Skeletal muscle cell (primary cell): ENCODE measurements at regions not wholly inside any gene's neighbourhood (a gene's known extent, or its start where the extent isn't known, plus 50 kb on each side); places are given as distances from the start of the nearest gene placed in this dataset.
A peak's percentile ranks its signal among the peaks of the same experiment; 100 is the strongest.

Experiments used
- DNase-seq: peaks from one replicate; pipeline ENCODE4 v3.0.0-alpha.2; 2010; ENCODE audit warnings: low read depth
- H3K4me3 ChIP-seq: 2 replicates; pipeline ENCODE4 v1.5.1; 2011; ENCODE audit warnings: low read depth, mild to moderate bottlenecking, control low read depth, low read length, moderate library complexity

- no peak for DNase-seq
- no peak overlapping the region for H3K4me3 ChIP-seq
These were observed 633.7 kb downstream of the ZIC1 start for GRCh38 chr3:148042663-148043445.

DNA sequence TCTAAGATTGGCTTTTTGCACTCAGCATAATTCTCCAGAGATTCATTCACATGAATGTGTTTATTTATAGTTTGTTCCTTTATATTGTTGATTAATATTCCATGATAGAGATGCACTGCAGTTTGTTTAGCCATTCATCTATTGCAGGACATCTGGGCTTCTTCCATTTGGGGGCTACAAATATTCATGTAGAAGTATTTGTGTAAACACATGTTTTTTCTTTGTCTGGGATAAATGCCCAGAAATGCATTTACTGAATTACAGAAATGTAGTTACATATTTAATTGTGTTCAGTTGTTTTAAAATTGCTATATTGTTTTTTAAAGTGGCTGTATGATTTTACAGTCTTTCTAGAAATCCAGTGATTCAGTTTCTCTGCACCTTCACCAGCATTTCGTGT, 635.0 kb downstream of the ZIC1 start:
- DNase-seq, result no peak
- no peak overlapping the region for H3K4me3 ChIP-seq

DNA sequence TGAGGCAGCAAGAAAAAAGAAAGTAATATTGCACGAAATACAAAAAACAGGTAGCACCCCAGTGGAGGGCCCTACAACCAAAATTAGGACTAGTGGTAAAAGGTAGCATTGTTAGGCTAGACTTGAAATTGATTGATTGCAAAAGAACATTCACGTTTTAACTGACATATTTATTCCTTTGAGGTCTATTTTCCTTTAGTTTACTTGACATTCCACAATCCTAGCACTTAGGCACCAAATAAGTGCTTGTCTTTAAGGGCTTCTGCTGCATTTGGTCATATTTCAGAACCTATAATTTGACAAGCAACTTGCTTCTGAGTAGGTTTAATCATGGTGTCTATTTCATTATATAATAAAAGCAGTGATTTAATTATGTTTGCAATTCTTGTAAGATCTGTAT, 642.7 kb upstream of the AGTR1 start:
- DNase-seq, result no peak
- H3K4me3 ChIP-seq, result no peak overlapping the region

DNA sequence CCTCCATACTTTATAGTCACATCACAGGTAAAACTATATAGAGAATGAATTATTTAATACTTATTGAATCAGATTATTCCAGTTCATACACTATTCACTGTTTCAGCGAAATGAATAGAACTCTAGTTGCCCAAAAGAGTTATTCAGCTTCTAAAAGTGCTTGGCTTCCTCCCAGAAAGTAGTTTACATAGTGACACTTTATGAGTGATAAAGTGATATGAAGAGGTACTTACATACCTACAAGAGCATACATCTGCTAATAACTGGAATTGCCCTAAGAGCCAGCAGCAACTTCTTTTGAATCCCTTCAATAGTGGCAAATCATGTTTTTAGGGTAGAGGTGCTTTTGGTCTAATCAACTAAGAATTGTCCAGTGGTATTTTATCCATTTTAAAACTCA, 635.1 kb upstream of the AGTR1 start:
- DNase-seq, result no peak
- no peak overlapping the region for H3K4me3 ChIP-seq

GRCh38 chr3:148066802-148067201, 630.9 kb upstream of the AGTR1 start:
- no peak for DNase-seq
- H3K4me3 ChIP-seq, result no peak overlapping the region

GRCh38 chr3:148068466-148068865, 629.2 kb upstream of the AGTR1 start:
- DNase-seq, result no peak
- H3K4me3 ChIP-seq, result no peak overlapping the region

DNA sequence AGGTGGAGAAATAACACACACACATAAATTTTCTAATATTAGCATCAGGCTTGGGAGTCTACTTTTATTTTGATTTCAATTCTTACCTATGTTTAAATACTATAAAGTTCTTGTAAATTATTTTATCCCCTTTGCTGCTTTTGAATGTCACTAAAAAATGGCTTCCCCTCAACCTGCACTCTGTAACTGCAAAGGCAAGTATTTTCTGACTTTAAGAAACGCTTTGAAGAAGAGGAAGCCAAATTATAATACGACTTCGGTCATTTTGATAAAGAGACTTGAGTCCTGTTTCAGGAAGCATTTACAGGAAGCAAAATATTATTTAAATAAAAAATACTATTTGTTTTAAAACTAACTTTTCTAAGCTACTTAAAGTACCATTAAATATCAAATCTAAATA, 627.7 kb upstream of the AGTR1 start:
- no peak for DNase-seq
- no peak overlapping the region for H3K4me3 ChIP-seq

DNA sequence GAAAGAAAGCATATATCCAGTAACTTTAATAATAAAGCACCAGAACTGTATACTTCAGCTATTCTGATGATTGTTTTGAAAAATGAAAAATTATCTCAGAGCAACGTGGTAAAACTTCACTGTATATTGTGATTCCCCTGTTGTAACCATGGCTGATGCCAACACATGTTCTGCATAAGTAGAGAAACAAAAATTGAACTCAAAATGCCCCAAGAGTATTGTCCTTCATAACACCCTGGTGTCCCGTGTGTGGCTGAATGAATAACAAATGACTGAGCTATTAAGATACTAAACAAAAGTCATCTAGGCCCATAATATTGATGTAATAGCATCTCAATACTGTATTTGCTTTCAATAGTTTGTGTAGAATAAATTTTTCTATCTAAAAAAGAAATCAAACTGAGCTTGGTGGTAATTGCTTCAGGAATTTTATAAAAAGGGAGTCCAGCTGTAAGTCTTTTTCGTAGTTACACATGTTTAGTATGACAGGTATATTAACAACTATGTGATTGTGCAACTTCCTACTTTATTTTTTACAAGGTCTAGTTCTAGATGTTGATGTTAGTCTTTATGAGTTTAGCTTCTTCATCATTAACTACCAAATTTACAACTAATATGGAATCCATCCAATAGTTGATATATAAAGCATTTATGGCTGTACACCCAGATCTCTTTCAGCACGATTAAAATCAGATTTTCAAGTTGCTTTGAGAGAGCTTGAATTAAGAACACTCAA, 623.8 kb upstream of the AGTR1 start:
- no peak overlapping the region for H3K4me3 ChIP-seq

GRCh38 chr3:148074946-148075345, 622.8 kb upstream of the AGTR1 start:
- no peak overlapping the region for H3K4me3 ChIP-seq
- DNase-seq, result no peak

More for the DNA sequence above, 623.8 kb upstream of the AGTR1 start:
- no peak for DNase-seq

DNA sequence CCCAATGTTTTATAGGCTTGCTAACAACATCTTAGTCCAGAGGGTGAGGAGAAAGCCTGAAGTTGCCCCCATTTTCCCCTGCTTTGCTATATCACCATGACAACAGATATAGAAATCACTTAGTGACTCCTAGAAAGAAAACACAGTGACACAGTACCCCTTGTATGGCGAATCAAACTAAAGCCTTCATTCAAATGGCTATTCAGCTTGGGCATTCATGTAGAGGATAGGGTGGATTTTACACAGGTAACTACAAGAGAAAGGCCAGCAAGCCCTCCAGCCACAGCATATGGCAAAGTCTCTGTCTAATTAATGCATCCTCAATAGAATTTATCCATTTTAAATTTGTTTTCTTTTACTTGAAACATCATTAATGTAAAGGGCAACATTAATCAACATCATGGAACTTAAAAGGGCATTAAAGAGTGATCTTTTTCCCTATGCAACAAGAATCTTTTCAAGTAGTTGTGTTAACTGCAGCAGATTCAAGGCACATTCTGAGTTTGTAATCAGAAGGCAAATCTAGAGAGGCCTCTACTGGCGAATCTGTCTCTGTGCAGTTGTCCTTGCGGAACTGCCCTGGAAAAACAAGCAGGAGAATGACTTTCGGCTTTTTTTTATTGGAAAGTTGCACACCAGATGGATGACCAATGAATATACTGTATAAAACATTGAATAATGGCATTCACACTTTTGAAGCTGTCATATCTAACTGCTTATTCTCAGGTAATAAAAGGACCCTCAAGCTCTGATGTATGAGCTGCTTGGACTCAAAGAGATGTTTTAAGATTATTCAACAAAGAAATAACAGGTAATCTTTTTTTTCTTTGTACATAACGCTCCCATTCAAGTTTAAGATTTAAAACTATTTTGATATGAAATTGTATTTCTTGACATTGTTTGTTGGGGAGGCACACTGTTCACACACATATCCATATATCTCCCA, 621.7 kb upstream of the AGTR1 start:
- peak; percentile 27 for DNase-seq
- no peak overlapping the region for H3K4me3 ChIP-seq

GRCh38 chr3:148077318-148077923, 620.3 kb upstream of the AGTR1 start:
- DNase-seq, result no peak

DNA sequence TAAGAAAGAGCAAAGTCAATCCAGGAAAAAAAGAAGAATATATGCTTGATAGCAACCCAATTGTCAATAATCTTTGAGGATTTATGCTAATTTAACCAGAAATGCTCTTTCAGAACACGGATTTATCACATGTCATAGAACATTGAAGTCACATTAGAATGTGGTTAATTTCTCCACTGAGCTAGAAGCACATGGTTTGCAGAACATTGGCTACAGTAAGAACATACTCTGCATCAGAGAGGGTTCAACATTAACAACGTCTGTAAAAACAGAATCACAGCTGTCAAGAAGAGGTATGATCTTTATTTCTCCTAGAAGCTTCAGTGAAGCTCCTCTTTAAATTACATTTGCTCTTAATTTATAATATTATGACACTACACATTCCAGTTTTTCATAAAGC, 619.7 kb upstream of the AGTR1 start:
- no peak overlapping the region for H3K4me3 ChIP-seq
- DNase-seq, result no peak

More at GRCh38 chr3:148077318-148077923, 620.3 kb upstream of the AGTR1 start:
- H3K4me3 ChIP-seq, result no peak overlapping the region

- DNase-seq, result no peak
- H3K4me3 ChIP-seq, result no peak overlapping the region
These were observed 619.0 kb upstream of the AGTR1 start for GRCh38 chr3:148078658-148079057.

DNA sequence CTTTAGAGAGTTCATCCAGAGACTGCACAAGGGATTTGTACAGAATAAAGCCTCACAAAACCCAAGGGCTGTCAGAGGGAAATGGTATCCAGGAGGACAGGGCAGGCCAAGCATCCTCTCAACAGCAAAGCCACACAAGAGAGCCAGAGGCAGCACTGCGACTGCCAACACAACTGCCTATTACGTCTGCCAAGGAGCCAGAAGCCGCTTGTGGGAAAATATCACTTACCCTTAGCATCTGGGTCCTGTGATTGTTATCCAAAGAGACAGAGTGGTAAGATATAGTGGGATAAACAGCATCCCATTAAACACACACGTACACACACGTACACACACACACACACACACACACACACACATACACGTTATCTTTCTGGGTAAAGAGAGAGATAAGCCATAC, 618.3 kb upstream of the AGTR1 start:
- DNase-seq, result no peak
- H3K4me3 ChIP-seq, result no peak overlapping the region

DNA sequence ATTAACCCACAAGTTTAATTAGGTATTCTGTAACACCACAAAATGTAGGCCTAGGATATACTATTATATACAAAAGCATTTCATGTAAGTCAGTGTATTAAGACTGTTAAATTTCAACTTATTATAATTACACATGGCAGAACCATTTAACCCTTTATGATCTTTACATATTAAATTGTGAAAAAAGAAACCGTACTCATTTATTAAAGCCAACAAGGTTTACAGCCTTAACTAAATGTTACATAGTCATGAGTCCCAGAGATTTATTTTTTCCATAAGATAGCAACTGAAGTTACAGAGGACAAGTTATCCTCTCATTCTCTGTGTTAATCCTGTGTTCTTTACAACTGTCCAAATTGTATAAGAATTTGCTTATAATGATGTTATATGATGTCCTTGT, 615.8 kb upstream of the AGTR1 start:
- no peak overlapping the region for H3K4me3 ChIP-seq
- no peak for DNase-seq

GRCh38 chr3:148082506-148083280, 615.0 kb upstream of the AGTR1 start:
- H3K4me3 ChIP-seq, result no peak overlapping the region
- DNase-seq, result no peak

DNA sequence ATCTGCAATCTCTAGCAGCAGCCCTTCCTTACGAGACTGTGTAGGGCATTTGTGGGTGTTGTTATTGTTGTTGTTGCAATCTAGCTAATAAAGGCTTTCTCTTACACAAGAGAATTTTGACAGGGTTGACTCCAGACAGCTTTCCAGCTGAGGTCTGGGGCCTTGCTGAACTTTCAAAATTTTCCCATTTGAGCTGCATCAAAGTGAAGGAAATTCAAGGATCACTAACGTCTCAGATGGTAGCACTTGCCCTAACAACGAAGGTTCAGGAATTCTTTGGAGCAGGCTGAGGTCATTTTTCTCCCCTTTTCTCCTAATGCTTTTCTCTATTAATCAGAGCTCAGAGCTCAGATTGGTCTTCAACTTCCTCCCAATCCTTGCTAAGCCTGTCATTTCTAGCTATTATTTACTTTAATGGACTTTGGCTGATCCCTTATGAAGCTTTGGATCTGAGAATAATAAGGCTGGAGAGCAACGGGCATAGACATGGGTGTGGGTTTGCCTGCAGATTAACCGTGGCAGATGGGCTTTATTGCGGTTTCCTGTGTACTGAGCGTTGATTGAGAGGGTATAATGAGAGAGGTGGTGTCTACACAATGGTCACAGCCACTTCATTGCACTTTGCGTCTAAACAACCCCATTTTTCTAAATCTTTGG, 614.0 kb upstream of the AGTR1 start:
- no peak overlapping the region for H3K4me3 ChIP-seq
- no peak for DNase-seq

DNA sequence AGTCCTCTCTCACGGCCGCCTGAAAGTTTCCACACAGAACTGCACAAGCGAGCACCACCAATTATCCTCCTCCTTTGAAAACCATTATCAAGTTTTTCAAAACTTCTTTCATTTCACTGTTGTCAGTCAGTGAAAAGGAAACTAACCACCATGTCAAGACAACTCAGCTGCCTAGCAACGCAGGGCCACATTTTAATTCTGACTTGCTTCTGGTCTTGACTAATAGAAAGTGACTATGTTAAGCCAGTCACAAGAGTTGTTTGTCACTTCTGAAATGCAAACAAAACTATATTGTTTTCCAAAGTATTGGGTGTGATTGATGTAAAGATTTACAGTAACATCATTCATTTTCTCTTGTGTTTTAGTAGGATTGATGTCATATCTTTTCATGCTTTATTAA, 612.8 kb upstream of the AGTR1 start:
- no peak for DNase-seq
- no peak overlapping the region for H3K4me3 ChIP-seq
